Natural killer cell (primary cell): ENCODE measurements at regions not wholly inside any gene's neighbourhood (a gene's known extent, or its start where the extent isn't known, plus 50 kb on each side); places are given as distances from the start of the nearest gene placed in this dataset.

Experiments
- ATAC-seq, 3 donors: fragments of 150-1000 bp in 2 of 3; fragments of 200-7000 bp in 1 of 3; cut with Tn5 transposase; 1 replicate in 1 of 3; 2 replicates in 2 of 3; pipeline ENCODE4 v1.10.0; 2021; ENCODE audit warnings: mild to moderate bottlenecking in 2 of 3, moderate library complexity in 2 of 3
- DNase-seq, 2 donors: peaks; one replicate each; pipeline versions ENCODE4 v3.0.0 to v3.0.0-alpha.2; 2013 to 2021; ENCODE audit warnings: mixed read lengths in 1 of 2
- H3K27ac ChIP-seq: one replicate; pipeline ENCODE4 v1.5.1; 2013; ENCODE audit warnings: mild to moderate bottlenecking, low read length
- H3K27me3 ChIP-seq: one replicate; pipeline ENCODE4 v1.6.1; 2013; ENCODE audit warnings: low read length; ENCODE audit not compliant: control insufficient read depth, insufficient read depth
- H3K36me3 ChIP-seq: one replicate; pipeline ENCODE4 v1.6.1; 2013; ENCODE audit warnings: low read length; ENCODE audit not compliant: control insufficient read depth, insufficient read depth
- H3K4me1 ChIP-seq: one replicate; pipeline ENCODE4 v1.6.1; 2013; ENCODE audit warnings: low read length; ENCODE audit not compliant: control insufficient read depth, insufficient read depth
- H3K4me3 ChIP-seq: one replicate; pipeline ENCODE4 v1.5.1; 2013; ENCODE audit warnings: low read length
- H3K9me3 ChIP-seq: one replicate; pipeline ENCODE4 v1.6.1; 2013; ENCODE audit warnings: low read length; ENCODE audit not compliant: control insufficient read depth, insufficient read depth
- H3K27ac Mint-ChIP-seq, 2 donors: one replicate each; pipeline ENCODE4 v1.8.0; 2022; ENCODE audit warnings: mild to moderate bottlenecking in 2 of 2, mixed read lengths in 2 of 2, moderate library complexity in 1 of 2
- H3K27me3 Mint-ChIP-seq, 2 donors: one replicate each; pipeline ENCODE4 v1.8.0; 2022; ENCODE audit warnings: low read depth in 2 of 2, mixed read lengths in 2 of 2
- H3K36me3 Mint-ChIP-seq: one replicate; pipeline ENCODE4 v1.8.0; 2022; ENCODE audit warnings: mixed read lengths
- H3K4me1 Mint-ChIP-seq, 2 donors: one replicate each; pipeline ENCODE4 v1.8.0; 2022; ENCODE audit warnings: mixed read lengths in 2 of 2
- H3K4me3 Mint-ChIP-seq: one replicate; pipeline ENCODE4 v1.8.0; 2022; ENCODE audit warnings: mild to moderate bottlenecking, moderate library complexity, mixed read lengths
- H3K9me3 Mint-ChIP-seq, 2 donors: one replicate each; pipeline ENCODE4 v1.8.0; 2022; ENCODE audit warnings: mixed read lengths in 2 of 2
- WGBS: methylation state at CpG from one replicate; pipeline ENCODE4 v1.1.7; 2013; ENCODE audit warnings: missing lambda C conversion rate; ENCODE audit not compliant: insufficient coverage; 5-methylcytosine and 5-hydroxymethylcytosine counted together
- intact Hi-C: fragments of 100-400 bp; cut with micrococcal nuclease; formaldehyde crosslinking; loops from one replicate; pipeline ENCODE4 v1.14.2; 2022
- TF ChIP-seq, protein P1 (sequence below): fragments of 200-600 bp; IDR thresholded peaks from one replicate; pipeline ENCODE4 v1.8.0; 2022; ENCODE audit warnings: antibody characterized with exemption

DNA sequence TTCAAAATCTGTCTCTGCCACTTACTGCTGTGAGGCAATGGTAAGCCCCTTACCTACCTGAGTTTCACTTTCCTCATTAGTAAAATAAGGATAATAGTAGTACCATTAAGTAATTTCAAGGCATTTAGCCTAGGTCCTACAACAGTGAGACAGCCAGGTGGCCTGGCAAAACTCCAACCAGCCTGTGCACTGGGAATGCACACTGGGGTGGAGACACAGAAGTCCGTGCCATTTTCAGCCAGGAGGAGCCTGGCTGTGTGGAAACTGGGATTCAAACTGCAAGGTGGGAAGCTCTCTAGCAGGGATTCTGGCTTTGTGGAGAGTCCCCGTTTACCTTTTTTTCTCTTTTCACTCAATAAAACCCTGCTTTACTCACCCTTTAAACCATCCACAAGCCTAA lies 630.4 kb downstream of the PRELID2 start:
- no peak overlapping the region for H3K4me3 ChIP-seq
- intact Hi-C loops = no loop called here
- no peaks in the 10 kb centered on the region for H3K4me1 Mint-ChIP-seq
- ATAC-seq (no peak), DNase-seq (no peak)
- no peaks in the 10 kb centered on the region for H3K36me3 Mint-ChIP-seq
- TF ChIP-seq, protein P1, sequence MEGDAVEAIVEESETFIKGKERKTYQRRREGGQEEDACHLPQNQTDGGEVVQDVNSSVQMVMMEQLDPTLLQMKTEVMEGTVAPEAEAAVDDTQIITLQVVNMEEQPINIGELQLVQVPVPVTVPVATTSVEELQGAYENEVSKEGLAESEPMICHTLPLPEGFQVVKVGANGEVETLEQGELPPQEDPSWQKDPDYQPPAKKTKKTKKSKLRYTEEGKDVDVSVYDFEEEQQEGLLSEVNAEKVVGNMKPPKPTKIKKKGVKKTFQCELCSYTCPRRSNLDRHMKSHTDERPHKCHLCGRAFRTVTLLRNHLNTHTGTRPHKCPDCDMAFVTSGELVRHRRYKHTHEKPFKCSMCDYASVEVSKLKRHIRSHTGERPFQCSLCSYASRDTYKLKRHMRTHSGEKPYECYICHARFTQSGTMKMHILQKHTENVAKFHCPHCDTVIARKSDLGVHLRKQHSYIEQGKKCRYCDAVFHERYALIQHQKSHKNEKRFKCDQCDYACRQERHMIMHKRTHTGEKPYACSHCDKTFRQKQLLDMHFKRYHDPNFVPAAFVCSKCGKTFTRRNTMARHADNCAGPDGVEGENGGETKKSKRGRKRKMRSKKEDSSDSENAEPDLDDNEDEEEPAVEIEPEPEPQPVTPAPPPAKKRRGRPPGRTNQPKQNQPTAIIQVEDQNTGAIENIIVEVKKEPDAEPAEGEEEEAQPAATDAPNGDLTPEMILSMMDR = no peak
- no peak overlapping the region for H3K27ac Mint-ChIP-seq
- H3K9me3 Mint-ChIP-seq = peaks cover 17 to 19% of the 10 kb centered on the region in 2 donors
- H3K27me3 Mint-ChIP-seq = no peaks in the 10 kb centered on the region
- H3K27ac ChIP-seq = no peak overlapping the region
- WGBS = 90% methylated on average over 2 of the region's 2 CpGs
- H3K4me1 ChIP-seq = no peaks in the 10 kb centered on the region
- no peaks in the 10 kb centered on the region for H3K36me3 ChIP-seq
- no peak overlapping the region for H3K4me3 Mint-ChIP-seq
- no peaks in the 10 kb centered on the region for H3K27me3 ChIP-seq
- H3K9me3 ChIP-seq = peaks cover under 1% of the 10 kb centered on the region

DNA sequence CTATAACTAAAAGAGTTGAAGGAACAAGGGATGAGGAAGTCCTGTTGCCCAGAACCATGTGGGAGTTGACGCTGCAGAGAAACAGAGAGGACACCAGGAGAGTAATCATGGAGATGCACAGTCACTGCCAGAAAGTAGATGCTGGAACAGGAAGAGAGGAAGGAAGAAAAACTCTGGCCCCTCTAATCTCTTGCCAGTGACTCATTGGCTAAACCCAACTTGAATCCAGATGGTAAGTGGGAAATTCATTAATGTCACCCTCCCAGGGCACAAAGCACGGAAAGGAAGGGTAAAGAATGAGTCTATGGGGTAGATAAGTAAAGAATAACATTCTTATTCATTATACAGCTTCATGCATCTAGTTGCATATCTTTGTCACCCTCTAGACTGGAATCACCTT lies 631.9 kb downstream of the PRELID2 start:
- Histone ChIP-seq H3K36me3 (no peaks in the 10 kb centered on the region), H3K27me3 (no peaks in the 10 kb centered on the region), H3K4me1 (no peaks in the 10 kb centered on the region), H3K9me3 (no peaks in the 10 kb centered on the region), H3K27ac (no peak overlapping the region), H3K4me3 (no peak overlapping the region)
- Mint-ChIP-seq H3K36me3 (no peaks in the 10 kb centered on the region), H3K27me3 (no peaks in the 10 kb centered on the region), H3K9me3 (peaks cover 13 to 16% of the 10 kb centered on the region in 2 donors), H3K27ac (no peak overlapping the region), H3K4me3 (no peak overlapping the region), H3K4me1 (no peaks in the 10 kb centered on the region)
- no peak for ATAC-seq
- WGBS = 80% methylated on average over 1 of the region's 2 CpGs
- intact Hi-C loops = no loop called here
- TF ChIP-seq, protein P1 = no peak
- no peak for DNase-seq

DNA sequence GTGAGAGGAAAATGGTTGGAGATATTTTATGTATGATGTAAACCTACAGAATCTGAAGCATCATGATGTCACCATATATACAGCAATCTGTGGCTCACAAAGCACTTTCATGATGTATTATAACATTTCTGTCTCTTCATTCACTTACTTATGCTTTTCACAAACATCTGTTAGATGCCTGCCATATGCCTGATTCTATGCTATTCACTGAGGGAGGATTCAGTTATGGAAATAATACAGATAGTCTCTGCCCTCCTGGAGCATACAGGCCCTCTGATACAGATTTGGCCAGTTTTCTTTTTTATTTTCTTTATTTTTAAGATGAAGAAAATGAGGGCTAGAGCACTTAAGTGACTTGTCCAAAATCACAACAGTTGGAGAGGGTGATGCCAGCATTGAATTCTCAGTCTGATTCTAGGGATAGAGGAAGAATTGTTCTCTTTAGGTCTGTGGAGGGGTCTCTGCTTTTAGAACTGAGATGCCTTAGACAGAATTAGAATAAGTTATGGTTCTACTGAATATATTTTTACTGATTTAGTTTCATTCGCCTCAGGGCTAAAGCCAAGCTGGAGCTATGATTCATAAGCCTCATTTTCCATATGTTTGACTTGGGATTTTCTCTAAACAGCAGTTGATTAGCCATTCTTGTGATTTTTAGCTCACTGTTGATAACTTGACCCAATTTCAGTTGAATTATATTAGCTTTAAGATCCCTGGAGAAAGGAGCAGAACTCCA lies 636.4 kb downstream of the PRELID2 start:
- Histone ChIP-seq H3K4me1 (no peaks in the 10 kb centered on the region), H3K4me3 (no peak overlapping the region), H3K27me3 (no peaks in the 10 kb centered on the region), H3K27ac (no peak overlapping the region), H3K36me3 (no peaks in the 10 kb centered on the region), H3K9me3 (no peaks in the 10 kb centered on the region)
- H3K4me3 Mint-ChIP-seq = no peak overlapping the region
- ATAC-seq = no peak
- H3K27ac Mint-ChIP-seq = no peak overlapping the region
- H3K4me1 Mint-ChIP-seq = no peaks in the 10 kb centered on the region
- peaks cover 13 to 15% of the 10 kb centered on the region in 2 donors for H3K9me3 Mint-ChIP-seq
- intact Hi-C loops = no loop called here
- no peaks in the 10 kb centered on the region for H3K36me3 Mint-ChIP-seq
- DNase-seq = no peak
- H3K27me3 Mint-ChIP-seq = no peaks in the 10 kb centered on the region
- TF ChIP-seq, protein P1 = no peak
- WGBS = 80% methylated on average over 1 of the region's 1 CpG

DNA sequence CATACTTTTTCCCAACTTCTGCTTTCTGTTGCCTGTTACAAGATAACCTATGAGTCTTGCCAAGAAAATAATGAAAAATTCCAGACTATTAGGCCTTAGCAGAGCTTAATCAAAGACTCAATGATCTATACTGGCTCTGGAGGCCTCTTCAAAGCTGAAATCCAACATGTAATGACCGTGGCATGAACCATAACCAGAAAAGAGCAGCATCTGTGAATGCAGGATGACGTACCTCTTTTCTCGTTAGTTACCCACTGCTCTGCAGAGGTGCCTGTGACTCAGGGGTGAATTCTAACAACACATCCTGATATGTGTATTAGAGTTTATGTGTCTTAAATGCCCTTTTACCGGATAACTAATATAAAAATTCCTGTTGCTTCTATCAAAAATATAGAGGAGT lies 645.4 kb downstream of the PRELID2 start:
- Mint-ChIP-seq H3K9me3 (peaks cover 13 to 26% of the 10 kb centered on the region in 2 donors), H3K27me3 (no peaks in the 10 kb centered on the region), H3K4me1 (no peaks in the 10 kb centered on the region), H3K36me3 (no peaks in the 10 kb centered on the region), H3K4me3 (no peak overlapping the region), H3K27ac (no peak overlapping the region)
- Histone ChIP-seq H3K4me3 (no peak overlapping the region), H3K9me3 (peaks cover 4% of the 10 kb centered on the region), H3K4me1 (no peaks in the 10 kb centered on the region), H3K27ac (no peak overlapping the region), H3K27me3 (no peaks in the 10 kb centered on the region), H3K36me3 (no peaks in the 10 kb centered on the region)
- TF ChIP-seq, protein P1 = no peak
- ATAC-seq = no peak
- 82% methylated on average over 3 of the region's 4 CpGs for WGBS
- DNase-seq = no peak
- intact Hi-C loops = no loop called here
